ENCODE measurements at regions not wholly inside any gene's neighbourhood (a gene's known extent, or its start where the extent isn't known, plus 50 kb on each side); places are given as distances from the start of the nearest gene placed in this dataset.

DNA sequence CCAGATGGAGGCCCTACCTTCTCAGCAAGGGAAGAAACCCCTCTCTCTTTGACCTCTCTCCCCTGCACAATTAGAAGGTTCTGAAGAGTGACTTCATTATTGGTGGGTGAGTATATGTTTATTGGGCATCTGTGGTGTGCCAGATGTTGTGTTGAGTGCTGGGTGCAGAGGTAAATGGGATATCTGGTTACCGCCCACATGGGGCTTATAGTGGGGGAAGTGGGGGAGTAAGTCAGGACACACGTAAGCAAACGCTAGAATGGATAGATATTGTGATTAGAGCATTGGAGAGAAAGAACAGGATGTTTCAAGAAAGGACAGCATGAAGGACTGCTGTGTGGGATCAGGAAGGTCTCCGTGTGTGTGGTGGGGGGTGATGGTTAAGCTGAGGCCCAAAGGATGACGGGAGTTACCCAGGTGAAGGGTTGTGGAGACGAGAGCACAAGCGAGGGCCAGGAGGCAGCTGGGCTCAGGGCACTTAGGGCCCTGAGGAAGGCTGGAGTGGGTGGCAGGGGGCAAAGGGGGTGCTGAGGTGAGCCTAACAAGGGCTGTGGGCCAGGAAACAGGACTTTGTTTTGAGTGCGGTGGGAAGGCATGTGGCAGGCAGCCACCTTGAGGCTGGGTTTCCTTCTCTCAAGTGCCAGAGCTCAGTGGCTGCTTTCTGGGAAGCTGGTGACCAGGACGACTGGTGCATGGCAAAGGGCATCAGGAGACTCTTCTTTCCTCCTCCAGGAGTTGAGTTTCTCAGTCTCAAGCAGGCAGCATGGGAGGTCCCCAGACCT lies 299.9 kb downstream of the RPS24 start:
- TF ChIP-seq, protein P1, sequence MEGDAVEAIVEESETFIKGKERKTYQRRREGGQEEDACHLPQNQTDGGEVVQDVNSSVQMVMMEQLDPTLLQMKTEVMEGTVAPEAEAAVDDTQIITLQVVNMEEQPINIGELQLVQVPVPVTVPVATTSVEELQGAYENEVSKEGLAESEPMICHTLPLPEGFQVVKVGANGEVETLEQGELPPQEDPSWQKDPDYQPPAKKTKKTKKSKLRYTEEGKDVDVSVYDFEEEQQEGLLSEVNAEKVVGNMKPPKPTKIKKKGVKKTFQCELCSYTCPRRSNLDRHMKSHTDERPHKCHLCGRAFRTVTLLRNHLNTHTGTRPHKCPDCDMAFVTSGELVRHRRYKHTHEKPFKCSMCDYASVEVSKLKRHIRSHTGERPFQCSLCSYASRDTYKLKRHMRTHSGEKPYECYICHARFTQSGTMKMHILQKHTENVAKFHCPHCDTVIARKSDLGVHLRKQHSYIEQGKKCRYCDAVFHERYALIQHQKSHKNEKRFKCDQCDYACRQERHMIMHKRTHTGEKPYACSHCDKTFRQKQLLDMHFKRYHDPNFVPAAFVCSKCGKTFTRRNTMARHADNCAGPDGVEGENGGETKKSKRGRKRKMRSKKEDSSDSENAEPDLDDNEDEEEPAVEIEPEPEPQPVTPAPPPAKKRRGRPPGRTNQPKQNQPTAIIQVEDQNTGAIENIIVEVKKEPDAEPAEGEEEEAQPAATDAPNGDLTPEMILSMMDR (conservative IDR thresholded peaks at IDR 0.05; ENCODE audit: low read depth, low read length), result no peak
- TF ChIP-seq EZH2 (IDR thresholded peaks at IDR 0.05; ENCODE audit: borderline replicate concordance, low read depth, low read length, poor library complexity, severe bottlenecking), result no peak
